SK-N-SH treated with all-trans-retinoic acid at 6 μM for 48 hours (cell line): ENCODE measurements at regions not wholly inside any gene's neighbourhood (a gene's known extent, or its start where the extent isn't known, plus 50 kb on each side); places are given as distances from the start of the nearest gene placed in this dataset.

Experiments
- ESRRG ChIP-seq: fragments of 250-450 bp; sonication (Bioruptor Pico); IDR thresholded peaks from 2 replicates; pipeline ENCODE4 v1.6.1; 2021; ENCODE audit warnings: mild to moderate bottlenecking
- GLIS3 ChIP-seq: fragments of 250-450 bp; sonication (Bioruptor Pico); IDR thresholded peaks from 2 replicates; pipeline ENCODE4 v1.5.0; 2020; ENCODE audit warnings: mild to moderate bottlenecking, moderate library complexity
- OSR1 ChIP-seq: fragments of 250-450 bp; sonication (Bioruptor Pico); IDR thresholded peaks from 2 replicates; pipeline ENCODE4 v1.8.0; 2022; ENCODE audit warnings: moderate library complexity, mild to moderate bottlenecking, inconsistent platforms
- PPARA ChIP-seq: fragments of 250-450 bp; sonication (Bioruptor Pico); IDR thresholded peaks from 2 replicates; pipeline ENCODE4 v1.5.0; 2020; ENCODE audit warnings: mild to moderate bottlenecking, borderline replicate concordance

GRCh38 chr13:76017861-76018556 is 381.9 kb downstream of the LMO7 start:
- no peak for TF ChIP-seq OSR1 (CRISPR knock-in tag)
- no peak for TF ChIP-seq ESRRG (CRISPR knock-in tag)
- TF ChIP-seq GLIS3 (CRISPR knock-in tag), result no peak
- no peak for TF ChIP-seq PPARA (CRISPR knock-in tag)
